ENCODE measurements at regions not wholly inside any gene's neighbourhood (a gene's known extent, or its start where the extent isn't known, plus 50 kb on each side); places are given as distances from the start of the nearest gene placed in this dataset.

- no peak for TF ChIP-seq EZH2phosphoT487 (IDR thresholded peaks at IDR 0.05; ENCODE audit: unreplicated experiment)
- TF ChIP-seq REST (IDR thresholded peaks at IDR 0.05; ENCODE audit: unreplicated experiment): no peak
- no peak for TF ChIP-seq CTCF (conservative IDR thresholded peaks at IDR 0.05; ENCODE audit: low read depth in 2 of 2)
- no peak for TF ChIP-seq NANOG (IDR thresholded peaks at IDR 0.05; ENCODE audit: borderline replicate concordance)
- TF ChIP-seq ZNF114 (CRISPR knock-in tag; IDR thresholded peaks at IDR 0.05): no peak
- TF ChIP-seq POLR2AphosphoS5 (IDR thresholded peaks at IDR 0.05; ENCODE audit: low read depth): no peak
- TF ChIP-seq ZNF331 (CRISPR knock-in tag; IDR thresholded peaks at IDR 0.05; ENCODE audit: low read depth): no peak
- TF ChIP-seq JUNB (IDR thresholded peaks at IDR 0.05; ENCODE audit: unreplicated experiment): no peak
- TF ChIP-seq ZNF462 (CRISPR knock-in tag; IDR thresholded peaks at IDR 0.05): no peak
- TF ChIP-seq STAT1 (IDR thresholded peaks at IDR 0.05; ENCODE audit: unreplicated experiment): no peak
- TF ChIP-seq ETS1 (IDR thresholded peaks at IDR 0.05): no peak
- no peak for DNase-seq (ENCODE audit: low spot score)
- Mint-ChIP-seq H3K27me3 (ENCODE audit: insufficient read depth, low read depth, poor library complexity) (peaks cover 6% of the 10 kb centered on the region), H3K9me3 (no peaks in the 10 kb centered on the region), H3K36me3 (ENCODE audit: low read depth) (no peaks in the 10 kb centered on the region), H3K4me3 (no peak overlapping the region), H3K27ac (no peak overlapping the region), H3K4me1 (peaks cover 2% of the 10 kb centered on the region; the same call in 1 of the 3 replicates)
- Histone ChIP-seq H3K27ac (ENCODE audit: low read depth) (no peak overlapping the region), H3K4me2 (no peak overlapping the region), H2AFZ (peak overlapping the region; percentile 32; the same call in 1 of the 2 replicates), H3F3A (replicated peaks; ENCODE audit: low read depth) (no peaks in the 10 kb centered on the region), H3K4me1 (ENCODE audit: insufficient read depth) (no peaks in the 10 kb centered on the region), H4K20me1 (replicated peaks; ENCODE audit: insufficient read depth) (no peaks in the 10 kb centered on the region), H3K36me3 (ENCODE audit: insufficient read depth) (no peaks in the 10 kb centered on the region), H3K9me2 (ENCODE audit: insufficient read depth) (no peaks in the 10 kb centered on the region), H3K79me2 (replicated peaks; ENCODE audit: insufficient read depth) (no peaks in the 10 kb centered on the region), H3K4me3 (no peak overlapping the region), H3K27me3 (ENCODE audit: insufficient read depth) (no peaks in the 10 kb centered on the region)
- no peak for ATAC-seq
These were observed 52.0 kb upstream of the RYK start for GRCh38 chr3:134302674-134303073.

All from GM23338 (cell line).